HG02852 (cell line): ENCODE measurements at regions not wholly inside any gene's neighbourhood (a gene's known extent, or its start where the extent isn't known, plus 50 kb on each side); places are given as distances from the start of the nearest gene placed in this dataset.
"Not testable (repeated sequence)": the region's sequence is repeated elsewhere in the genome, so short reads cannot be mapped to it uniquely, and the experiment has no call there.

Experiments used
- ATAC-seq: cut with Tn5 transposase; IDR thresholded peaks from one replicate; pipeline ENCODE4 v1.9.1; 2021; ENCODE audit warnings: mild to moderate bottlenecking, moderate library complexity; ENCODE audit not compliant: unreplicated experiment

DNA sequence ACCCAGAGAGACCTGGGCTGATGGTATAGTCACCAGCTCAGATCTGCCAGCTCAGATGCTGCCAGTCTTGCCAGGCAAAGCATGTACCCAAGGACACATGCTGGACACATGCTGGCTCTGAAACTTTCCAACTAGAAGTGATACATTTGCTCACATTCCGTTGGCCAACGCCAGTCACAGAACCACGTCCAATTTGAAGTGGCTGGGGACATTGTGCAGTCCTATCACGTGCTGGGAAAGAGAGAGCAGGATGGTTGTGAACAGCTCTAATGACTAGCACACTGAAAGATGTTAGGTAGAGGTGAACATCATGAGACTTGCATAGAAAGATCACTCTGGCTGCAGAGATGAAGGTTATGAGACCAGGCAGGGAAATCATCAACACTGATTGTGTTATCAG, 308.5 kb upstream of the ROPN1 start:
- no peak for ATAC-seq

DNA sequence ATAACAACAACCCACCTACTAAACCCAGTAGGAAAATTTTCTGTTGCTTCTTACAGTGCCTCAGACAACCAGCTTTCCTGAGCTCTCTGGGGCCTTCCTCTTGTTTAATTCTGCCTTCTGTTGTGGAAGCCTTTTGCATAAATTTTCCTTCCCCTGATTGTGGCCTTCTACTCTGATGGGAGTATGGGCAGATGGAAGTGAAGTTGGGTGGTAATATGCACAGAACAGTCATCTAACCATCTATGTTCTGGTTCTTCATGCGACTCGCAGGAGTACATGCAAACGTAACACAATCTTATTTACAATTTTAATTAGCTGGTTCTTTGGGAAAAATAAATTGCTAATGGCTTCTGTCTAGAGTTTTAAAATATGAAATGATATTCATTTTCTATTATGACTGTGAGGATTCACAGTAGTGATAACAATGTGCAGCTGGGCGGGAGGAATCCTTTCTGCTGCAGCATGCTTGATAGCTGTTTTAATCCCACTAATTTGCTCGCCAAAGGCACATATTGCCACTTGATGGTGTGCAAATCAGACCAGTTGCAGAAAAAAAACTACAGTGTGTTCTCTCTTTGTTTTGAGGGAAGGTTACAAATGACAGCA, 311.5 kb upstream of the ROPN1 start:
- ATAC-seq: no peak

DNA sequence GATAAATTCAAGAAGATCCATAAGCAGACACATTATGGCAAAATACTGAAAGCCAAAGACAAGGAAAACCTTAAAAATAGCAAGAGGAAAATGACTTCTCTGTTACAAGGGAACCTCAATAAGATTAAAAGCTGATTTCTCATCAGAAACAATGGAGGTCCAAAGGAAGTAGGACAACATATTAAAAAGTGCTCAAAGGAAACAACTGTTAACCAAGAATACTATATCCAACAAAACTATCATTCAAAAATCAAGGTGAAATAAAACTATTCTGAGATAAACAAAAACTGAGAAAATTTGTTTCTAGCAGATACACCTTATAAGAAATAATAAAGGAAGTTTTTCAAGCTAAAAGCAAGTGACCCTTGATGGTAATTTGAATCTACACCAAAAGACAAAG, 314.7 kb upstream of the ROPN1 start:
- ATAC-seq: no peak

DNA sequence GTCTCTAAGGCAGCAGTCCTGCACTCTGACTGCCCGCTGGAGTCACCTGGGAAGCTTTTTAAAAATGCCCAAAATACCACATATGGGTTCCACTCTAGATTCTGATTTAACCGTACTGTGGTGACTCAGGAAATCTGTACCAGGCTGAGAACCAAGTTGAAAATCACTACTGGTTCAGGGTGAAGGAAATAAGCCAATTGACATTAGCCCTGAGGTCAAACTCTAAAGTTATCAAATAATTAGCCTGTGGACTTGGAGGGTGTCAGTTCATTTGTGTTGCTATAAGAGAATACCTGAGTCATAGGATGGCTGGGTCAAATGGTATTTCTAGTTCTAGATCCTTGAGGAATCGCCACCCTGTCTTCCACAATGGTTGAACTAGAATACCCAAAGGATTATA, 321.7 kb upstream of the ROPN1 start:
- no peak for ATAC-seq

DNA sequence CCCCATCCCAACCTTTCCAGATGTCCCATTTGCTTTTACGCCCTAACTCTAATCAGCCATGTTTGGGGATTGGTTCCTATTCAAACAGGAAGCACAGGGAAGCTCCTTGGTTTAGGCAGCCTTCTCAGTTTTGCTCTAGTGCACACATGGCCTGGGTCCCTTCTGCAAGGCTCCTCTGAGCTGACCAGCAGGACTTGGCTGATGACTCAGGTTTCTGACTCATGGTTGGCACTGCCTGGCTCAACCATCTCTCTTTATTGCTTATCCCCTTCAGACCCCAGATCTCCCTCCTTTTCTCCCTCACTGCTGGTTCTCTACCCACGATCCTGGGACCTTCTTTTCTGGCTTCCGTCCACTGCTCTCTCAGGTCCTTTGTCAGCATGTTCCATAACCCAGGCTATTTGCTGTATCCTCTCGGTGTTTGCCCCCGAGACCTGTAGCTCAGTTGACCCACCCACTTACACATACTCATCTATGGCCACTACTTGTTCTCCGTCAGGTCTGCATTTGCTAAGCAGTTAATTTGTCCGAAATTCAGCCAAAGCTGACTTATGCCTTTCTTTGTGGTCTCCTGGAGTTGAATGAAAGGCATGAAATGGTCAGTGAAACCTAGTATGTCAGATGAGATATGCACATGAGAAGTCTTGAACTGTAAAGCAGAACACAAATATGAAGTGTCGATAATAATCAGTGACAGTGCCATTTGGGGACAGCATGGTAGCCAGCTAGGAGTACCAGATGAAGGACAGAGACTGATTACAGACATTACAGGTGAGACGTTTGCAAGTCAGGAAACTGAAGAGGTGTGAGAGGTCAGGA, 323.5 kb upstream of the ROPN1 start:
- no peak for ATAC-seq

DNA sequence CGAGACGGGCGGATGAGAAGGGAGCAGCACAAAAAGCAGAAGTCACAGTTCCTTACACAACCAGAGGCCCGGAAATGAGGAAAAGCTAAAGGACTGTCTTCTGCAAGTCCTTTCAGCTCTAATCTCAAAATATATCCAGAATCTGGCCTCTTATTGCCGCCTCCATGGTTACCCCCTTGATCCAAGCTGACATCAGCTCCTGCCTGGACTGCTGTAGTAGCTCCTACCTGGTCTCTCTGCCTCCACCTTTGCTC, 324.0 kb upstream of the ROPN1 start:
- no peak for ATAC-seq

DNA sequence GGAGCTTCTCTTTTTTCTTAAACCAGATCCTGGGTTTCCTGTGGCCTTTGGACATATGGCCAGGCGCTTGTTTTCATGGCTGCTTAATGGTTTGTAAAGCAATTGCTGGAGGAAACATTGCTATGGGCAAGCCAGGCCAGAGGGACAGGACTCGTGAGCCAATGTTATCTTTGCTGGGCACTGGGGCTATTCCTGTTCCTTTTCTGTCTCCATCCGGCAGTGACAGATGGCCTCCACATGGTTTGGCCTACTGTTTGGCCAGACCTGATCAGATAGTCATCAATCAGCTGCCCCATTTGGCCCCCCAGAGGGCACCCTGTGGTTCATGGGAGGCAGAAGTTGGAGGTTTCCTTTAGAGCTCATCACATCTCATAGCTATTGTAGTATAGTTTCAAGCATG, 326.1 kb upstream of the ROPN1 start:
- ATAC-seq: no peak

DNA sequence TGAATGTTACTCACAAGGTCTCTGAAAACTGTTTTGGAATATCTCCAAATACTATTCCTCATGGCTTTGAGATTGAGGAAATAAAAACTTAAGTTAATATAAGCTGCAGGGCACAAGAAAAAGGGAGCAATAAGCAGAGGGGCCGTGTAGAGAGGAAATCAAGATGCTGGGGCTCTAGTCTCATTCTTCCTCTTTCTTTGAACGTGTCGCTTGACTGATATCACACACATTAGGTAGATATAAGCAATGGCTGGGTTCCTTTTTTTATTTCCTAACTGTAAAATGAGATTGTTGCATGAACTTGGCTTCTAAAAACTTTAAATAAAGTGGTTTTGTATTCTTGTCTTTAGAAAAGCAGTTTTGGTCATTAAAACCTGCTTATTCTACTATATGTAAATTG, 326.7 kb upstream of the ROPN1 start:
- ATAC-seq: no peak

DNA sequence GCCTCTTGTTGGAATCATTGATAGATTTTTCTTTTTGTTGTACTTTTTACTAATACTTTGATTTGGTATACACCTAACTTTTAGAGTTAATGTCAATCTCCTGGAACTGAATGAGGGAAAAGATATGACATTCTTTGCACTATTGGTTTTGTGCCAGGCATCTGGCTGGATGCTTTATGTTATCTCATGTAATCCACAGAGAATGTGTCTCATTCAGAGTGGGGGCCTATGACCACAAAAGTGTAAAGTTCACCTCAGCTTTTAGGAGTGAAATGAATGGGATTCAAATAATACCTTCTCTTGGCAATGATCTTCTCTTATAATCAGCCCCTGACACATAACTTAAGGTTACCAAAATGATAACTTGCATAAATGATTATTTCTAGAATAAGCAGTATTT, 329.1 kb upstream of the ROPN1 start:
- no peak for ATAC-seq

DNA sequence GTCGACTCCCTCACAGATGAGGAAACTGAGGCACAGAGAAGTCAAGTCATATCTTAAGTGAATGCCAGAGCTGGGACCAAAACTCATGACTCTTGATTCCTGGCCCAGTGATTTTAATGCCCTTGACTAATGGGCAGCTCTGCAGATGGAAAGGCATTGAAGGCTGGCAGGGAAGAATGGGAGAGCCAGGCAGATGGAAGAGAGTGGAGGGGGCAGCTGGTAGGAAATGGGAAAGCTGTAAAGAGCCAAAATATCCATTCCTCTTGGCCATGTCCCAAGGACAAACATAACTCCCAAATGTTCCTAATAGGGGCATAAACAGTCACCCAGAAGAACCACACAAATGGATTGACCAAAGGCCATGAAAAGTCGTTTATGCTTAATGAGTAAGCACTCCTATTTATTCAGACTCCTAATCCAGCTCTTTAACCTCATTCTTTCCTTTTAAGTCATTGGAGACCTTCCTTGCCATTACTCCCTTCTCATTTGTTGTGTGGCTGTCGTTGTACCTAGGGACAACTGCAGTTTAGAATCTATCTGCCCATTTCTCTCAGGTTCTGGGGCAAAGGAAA, 330.5 kb upstream of the ROPN1 start:
- ATAC-seq: no peak

DNA sequence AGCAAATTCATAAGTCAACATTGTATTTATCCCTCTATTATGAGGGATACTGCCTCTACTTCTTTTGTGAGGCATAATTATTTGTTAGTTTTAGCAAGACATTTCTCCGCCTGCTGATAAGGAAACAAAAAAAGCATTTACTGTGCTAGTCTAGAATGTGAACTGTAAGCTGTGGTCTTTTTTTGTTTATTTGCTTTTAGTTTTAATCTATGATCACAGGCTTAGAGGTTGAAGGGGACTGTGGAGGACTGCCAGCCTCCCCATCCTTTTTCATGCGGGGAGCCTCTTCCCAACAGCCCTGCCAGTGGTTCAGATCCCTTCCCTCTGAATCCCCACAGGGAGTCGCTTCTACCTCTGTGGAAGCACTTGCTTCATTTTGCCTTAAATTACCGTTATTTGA, 331.0 kb upstream of the ROPN1 start:
- no peak for ATAC-seq

DNA sequence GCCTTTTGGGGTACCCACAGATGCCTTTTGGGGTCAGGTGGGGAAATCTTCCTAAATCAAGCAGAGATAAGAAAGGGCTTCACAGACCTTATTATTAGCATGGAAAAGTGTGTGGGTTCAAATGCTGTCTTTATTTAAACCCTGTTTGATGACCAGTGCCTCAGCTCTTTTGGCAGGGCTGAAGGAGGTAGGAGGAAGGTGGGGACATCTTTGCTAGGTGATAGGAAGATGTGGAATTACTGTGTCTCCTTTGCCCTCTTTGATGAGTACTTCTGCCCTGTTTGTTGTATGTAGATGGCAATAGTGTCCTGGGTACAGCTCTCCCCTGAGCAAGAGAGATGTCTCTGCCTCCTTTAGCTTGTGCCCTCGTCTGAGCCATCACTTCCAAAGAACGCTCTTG, 333.3 kb upstream of the ROPN1 start:
- no peak for ATAC-seq

DNA sequence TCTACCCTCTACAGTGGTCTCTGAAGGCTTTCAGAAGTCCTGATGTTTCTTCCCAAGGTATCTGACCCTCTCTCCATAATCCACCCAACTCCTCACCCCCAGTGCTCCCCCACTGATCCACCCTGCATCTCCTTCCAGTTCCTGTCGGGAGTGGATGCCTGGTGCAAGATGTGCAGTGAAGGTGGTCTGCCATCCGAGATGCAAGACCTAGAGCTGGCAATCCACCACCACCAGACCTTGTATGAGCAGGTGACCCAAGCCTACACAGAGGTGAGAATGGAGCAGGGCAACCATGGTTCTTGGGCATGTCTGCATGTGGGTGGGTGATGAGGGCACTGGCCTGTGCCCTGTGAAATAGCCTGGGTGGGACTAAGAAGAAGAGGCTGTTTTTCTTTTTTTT, 337.8 kb upstream of the ROPN1 start:
- ATAC-seq: no peak

DNA sequence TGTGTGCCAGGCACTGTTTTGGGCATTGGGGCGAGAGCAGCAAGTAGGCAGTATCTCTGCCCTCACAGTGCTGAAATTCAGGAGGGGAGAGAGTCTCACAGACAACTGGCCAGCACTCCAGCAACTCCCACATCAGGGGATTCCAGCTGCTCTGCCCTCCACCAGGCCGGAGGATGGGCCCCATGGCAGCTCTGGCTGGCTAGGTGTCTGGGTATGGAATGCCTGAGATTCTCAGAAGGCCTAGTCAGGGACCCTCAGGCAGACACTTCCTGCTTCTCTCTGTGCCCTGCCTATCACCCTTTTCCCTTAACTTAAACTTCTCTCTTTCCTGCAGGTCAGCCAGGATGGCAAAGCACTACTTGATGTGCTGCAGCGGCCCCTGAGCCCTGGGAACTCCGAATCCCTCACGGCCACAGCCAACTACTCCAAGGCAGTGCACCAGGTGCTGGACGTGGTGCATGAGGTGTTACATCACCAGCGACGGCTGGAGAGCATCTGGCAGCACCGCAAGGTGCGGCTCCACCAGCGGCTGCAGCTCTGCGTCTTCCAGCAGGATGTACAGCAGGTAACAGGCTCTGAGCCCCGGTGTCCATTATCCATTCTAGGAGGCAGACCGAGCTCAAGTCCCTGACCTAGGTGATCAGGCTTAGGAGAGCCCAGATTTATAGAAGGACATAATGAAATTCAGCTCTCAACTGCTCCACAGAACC, 342.2 kb upstream of the ROPN1 start:
- ATAC-seq: no peak

DNA sequence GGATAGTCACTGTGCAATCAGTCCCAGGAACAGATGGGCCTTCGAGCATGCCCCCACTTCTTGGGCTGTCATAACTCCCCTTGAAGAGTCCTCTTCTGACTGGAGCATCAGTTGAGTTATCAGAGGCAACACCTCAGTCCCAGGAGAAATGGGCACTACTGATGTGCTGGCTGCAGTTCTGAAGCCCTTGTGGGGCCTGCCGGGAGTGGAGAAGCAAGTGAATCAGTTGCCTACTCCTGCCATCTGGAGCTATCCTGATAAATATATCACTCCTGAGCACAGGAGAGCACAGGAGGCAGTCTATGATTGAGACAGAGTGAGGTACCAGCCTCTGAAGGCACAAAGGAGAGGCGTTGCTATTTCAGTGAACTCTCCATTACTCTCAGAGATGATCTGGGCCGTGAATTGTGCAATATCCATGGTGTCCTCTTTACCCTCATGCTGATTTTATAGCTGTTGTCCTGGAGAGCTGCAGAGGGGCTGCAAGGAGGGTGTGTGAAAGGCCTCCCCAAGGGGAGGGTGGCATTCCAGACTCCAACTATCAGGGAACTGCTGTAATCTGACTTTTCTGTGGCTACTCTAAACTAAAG, 344.2 kb upstream of the ROPN1 start:
- no peak for ATAC-seq

DNA sequence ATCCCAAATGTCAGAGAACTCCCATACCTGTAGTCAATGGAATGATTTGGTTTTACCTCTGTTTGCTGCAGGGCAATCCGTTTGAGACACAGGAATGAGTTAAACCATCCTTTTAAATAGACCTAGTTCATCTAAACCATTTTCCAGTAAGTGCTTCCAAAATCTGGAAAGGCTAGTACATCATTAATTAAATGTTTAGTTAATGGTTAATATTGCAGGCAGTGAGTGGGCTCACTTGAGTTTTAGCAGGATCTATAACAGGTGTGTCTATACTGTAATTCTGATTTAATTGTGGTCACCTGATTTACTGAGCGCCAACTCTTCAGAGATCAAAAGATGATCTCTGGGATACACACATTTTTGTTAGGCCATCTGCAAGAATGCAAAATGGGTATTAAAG, 353.9 kb upstream of the ROPN1 start:
- ATAC-seq: no peak

DNA sequence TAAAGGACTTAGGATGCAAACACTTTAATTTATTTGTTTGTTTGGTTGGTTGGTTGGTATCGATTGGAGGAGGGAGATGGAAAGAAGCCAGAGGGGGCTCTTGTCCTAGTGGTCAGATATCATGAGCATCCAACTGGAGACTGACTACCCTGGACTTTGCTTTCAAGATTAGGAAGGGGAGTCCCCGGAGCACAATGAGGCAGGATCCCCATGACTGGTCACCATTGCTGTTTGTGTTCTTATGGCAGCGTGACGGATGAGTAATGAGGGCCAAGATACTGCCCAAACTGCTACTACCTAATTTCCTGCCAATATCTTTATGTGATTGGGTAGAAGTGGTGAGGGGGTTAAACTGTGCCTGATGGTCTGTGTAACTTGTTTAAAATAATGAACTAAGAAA, 354.6 kb upstream of the ROPN1 start:
- ATAC-seq: no peak

DNA sequence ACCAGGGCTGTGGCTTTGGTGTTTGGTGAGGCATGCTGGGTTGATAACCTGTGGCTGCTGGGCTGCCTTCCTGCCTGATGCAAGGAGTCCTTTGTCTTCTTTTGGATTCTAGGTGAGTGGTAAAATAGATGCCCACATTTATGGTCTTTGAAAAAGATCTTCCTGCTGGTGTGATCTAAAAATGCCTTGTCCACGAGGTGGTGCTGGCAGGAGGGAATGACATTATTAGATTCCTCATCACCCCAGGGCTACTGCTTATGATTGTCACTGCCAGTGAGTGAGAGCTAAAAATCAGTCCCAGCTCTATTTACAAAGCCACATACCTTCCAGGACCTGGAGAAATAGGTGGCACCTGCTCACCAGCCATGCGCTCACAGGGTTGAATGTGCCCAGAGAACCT, 355.5 kb upstream of the ROPN1 start:
- ATAC-seq: no peak

DNA sequence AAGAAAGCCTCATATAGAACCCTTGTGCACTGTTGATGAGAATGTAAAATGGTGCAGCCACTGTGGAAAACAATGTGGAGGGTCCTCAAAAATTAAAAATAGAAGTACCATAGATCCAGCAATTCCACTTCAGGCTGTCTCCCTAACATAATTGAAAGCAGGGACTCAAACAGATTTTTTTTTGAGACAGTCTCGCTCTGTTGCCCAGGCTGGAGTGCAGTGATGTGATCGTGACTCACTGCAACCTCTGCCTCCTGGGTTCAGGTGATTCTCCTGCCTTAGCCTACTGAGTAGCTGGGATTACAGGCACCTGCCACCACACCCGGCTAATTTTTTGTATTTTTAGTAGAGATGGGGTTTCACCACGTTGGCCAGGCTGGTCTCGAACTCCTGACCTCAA, 356.6 kb upstream of the ROPN1 start:
- ATAC-seq: not testable (repeated sequence)

DNA sequence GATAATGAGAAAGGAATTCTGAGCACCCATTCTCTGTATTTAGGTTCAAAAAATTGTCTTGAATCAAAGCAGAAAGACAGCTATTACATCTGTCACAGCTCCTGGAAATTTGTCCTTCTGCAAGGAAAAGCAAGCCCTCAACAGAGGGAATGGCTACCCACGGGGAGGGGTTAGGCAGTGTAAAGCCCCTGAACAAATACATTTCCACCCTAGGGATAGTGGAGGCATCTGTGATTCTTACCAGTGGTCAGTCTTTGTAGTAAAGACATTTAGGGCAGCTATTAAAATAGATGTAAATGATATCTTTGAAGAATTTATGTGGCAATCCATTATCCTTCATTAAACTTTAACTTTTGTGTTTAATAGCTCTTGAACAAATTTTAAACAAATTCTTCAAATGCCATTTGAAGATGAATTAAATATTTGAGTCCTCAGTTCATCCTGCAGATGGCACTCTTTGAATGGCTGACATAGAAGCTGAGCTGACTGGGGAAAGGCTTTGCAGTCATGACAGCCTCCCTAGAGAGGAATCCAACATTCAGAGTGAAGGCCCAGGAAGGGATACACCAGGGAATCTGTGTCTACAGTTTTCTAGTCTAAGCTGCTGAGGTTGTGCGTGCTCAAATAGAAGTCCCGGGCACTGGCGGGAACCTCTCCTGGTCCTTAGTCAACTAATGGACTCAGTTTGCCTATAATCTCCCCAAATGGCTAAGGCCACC, 359.7 kb upstream of the ROPN1 start:
- no peak for ATAC-seq

DNA sequence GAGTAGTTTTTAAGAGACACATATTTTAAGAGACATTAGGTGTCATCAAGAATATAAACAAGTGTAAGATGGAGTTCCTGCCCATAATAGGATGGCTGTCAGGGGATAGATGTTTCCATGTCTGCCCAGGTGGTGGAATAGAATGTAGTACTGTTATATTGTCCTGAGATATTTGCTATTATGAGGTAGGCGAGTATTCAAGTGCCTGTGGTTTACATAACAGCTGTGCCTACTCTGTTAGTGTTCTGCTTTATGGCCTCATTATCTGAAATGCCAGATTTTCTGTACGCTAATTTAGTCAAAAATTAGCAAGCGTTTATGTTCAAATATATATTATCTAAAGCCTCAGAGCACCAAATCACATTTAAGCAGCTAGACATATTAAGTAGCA, 360.2 kb upstream of the ROPN1 start:
- no peak for ATAC-seq
